Activated naive CD8-positive, alpha-beta T cell treated with anti-CD3 and anti-CD28 coated beads, Interleukin-2, amount 10 ng/mL, durations not matched to agents 7 days and 5 days (primary cell): ENCODE measurements at regions not wholly inside any gene's neighbourhood (a gene's known extent, or its start where the extent isn't known, plus 50 kb on each side); places are given as distances from the start of the nearest gene placed in this dataset.
"Not testable (repeated sequence)": the region's sequence is repeated elsewhere in the genome, so short reads cannot be mapped to it uniquely, and the experiment has no call there.

ENCODE experiments used
- ATAC-seq: fragments of 150-1000 bp; cut with Tn5 transposase; one replicate; pipeline ENCODE4 v1.10.0; 2021; ENCODE audit warnings: low read depth, moderate library complexity
- POLR2A ChIA-PET: fragments of 350-600 bp; sonication (Branson Sonifier 250); formaldehyde crosslinking; loops from one replicate; lab custom pipeline; 2021; ENCODE audit warnings: antibody characterized with exemption; lab: Charles Lee
- DNase-seq: peaks from one replicate; pipeline ENCODE4 v3.0.0; 2021
- H3K27ac Mint-ChIP-seq: one replicate; pipeline ENCODE4 v1.8.0; 2022; ENCODE audit warnings: mild to moderate bottlenecking, mixed read lengths
- H3K27me3 Mint-ChIP-seq: one replicate; pipeline ENCODE4 v1.8.0; 2022; ENCODE audit warnings: mild to moderate bottlenecking, moderate library complexity, mixed read lengths
- H3K36me3 Mint-ChIP-seq: one replicate; pipeline ENCODE4 v1.8.0; 2021; ENCODE audit warnings: mild to moderate bottlenecking, mixed read lengths
- H3K4me1 Mint-ChIP-seq: one replicate; pipeline ENCODE4 v1.8.0; 2021; ENCODE audit warnings: mixed read lengths
- H3K4me3 Mint-ChIP-seq: one replicate; pipeline ENCODE4 v1.8.0; 2022; ENCODE audit warnings: mild to moderate bottlenecking, moderate library complexity, mixed read lengths
- H3K9me3 Mint-ChIP-seq: one replicate; pipeline ENCODE4 v1.8.0; 2021; ENCODE audit warnings: mixed read lengths

DNA sequence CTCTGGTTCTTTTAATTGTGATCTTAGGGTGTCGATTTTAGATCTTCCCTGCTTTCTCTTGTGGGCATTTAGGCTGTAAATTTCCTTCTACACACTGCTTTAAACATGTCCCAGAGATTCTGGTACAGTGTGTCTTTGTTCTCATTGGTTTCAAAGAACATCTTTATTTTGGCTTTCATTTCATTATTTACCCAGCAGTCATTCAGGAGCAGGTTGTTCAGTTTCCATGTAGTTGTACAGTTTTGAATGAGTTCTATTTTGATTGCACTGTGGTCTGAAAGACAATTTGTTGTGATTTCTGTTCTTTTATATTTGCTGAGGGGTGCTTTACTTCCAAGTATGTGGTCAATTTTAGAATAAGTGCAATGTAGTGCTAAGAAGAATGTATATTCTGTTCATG, 423.8 kb downstream of the PIK3C3 start:
- H3K36me3 Mint-ChIP-seq, H3K4me1 Mint-ChIP-seq, POLR2A ChIA-PET, H3K27ac Mint-ChIP-seq, H3K9me3 Mint-ChIP-seq, DNase-seq, ATAC-seq, H3K4me3 Mint-ChIP-seq, H3K27me3 Mint-ChIP-seq: not testable (repeated sequence)

DNA sequence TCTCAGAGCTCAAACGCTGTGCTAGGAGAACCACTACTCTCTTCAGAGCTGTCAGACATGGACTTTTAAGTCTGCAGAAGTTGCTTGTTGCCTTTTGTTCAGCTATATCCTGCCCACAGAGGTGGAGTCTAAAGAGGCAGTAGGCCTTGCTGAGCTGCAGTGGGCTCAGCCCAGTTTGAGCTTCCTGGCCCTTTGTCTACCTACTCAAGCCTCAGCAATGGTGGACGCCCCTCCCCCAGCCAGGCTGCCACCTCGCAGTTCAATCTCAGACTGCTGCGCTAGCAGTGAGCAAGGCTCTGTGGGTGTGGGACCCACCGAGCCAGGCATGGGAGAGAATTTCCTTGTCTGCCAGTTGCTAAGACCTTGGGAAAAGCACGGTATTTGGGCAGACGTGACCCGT, 426.2 kb downstream of the PIK3C3 start:
- H3K9me3 Mint-ChIP-seq, H3K36me3 Mint-ChIP-seq, H3K27ac Mint-ChIP-seq, ATAC-seq, POLR2A ChIA-PET, DNase-seq, H3K4me1 Mint-ChIP-seq, H3K27me3 Mint-ChIP-seq, H3K4me3 Mint-ChIP-seq: not testable (repeated sequence)

DNA sequence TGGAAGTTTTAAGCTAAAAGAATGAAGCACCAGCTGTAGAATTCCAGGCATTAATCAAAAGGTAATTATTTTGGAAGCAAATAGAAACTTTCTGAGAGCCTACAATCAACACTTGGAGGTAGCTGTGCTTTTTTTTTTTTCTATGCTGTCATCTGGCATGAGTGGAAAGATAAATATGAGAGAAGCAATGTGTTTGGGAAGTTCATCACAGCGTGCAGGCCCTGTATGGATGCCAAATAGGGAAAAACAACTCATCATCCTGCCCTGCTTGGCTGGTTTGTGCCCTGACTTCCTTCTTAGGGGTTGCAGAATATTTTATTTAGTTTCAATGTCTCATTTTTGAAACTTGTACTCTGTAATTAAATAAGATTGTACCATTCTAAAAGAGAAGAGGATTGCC, 437.4 kb downstream of the PIK3C3 start:
- Mint-ChIP-seq H3K9me3 (peaks cover 2% of the 10 kb centered on the region), H3K36me3 (no peaks in the 10 kb centered on the region), H3K27ac (no peak overlapping the region), H3K4me3 (no peak overlapping the region), H3K27me3 (no peaks in the 10 kb centered on the region), H3K4me1 (no peaks in the 10 kb centered on the region)
- ATAC-seq (no peak), DNase-seq (no peak)
- POLR2A ChIA-PET = no interaction called here

DNA sequence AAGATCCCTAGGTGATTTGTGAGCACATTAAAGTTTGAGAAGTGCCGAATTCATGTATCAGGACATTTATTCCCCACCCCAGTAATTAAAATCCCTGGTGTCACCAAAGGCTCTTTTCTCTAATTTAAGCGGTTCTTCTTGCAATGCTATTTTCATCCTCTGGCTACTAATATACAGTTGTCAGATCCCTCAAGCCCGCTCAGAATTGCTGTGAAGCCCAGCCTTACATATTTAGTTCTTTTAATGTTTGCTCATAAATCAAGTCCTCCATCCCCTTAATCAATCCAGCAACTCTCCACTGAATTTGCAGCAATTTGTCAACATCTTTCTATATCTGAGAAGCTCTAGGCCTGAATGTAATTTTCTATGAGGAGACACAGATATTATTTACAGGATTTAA, 437.9 kb downstream of the PIK3C3 start:
- H3K9me3 Mint-ChIP-seq = peaks cover 2% of the 10 kb centered on the region
- no peaks in the 10 kb centered on the region for H3K4me1 Mint-ChIP-seq
- POLR2A ChIA-PET = no interaction called here
- no peak overlapping the region for H3K4me3 Mint-ChIP-seq
- no peaks in the 10 kb centered on the region for H3K27me3 Mint-ChIP-seq
- H3K27ac Mint-ChIP-seq = no peak overlapping the region
- DNase-seq (no peak), ATAC-seq (no peak)
- H3K36me3 Mint-ChIP-seq = no peaks in the 10 kb centered on the region

DNA sequence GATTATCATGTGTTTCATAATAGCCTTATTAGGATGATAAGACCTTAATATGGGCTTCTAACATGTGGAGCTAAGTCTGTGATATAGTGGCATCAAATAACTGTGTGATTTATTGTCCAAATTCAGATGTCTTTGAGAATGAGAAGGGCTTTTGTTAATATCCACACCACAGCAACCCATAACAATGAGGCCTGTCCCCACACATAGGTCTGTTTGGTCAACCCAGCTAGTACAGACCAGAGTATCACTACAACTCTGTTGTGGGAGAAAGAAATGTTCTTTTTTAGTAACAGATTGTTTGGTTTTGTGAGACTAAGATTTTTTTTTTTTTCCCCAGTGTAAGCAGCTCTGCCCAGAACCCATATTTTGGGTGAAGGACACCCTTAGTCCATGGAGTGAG, 439.2 kb downstream of the PIK3C3 start:
- Mint-ChIP-seq H3K9me3 (no peaks in the 10 kb centered on the region), H3K27me3 (no peaks in the 10 kb centered on the region), H3K4me3 (no peak overlapping the region), H3K27ac (no peak overlapping the region), H3K4me1 (no peaks in the 10 kb centered on the region), H3K36me3 (no peaks in the 10 kb centered on the region)
- DNase-seq (no peak), ATAC-seq (no peak)
- POLR2A ChIA-PET = no interaction called here

DNA sequence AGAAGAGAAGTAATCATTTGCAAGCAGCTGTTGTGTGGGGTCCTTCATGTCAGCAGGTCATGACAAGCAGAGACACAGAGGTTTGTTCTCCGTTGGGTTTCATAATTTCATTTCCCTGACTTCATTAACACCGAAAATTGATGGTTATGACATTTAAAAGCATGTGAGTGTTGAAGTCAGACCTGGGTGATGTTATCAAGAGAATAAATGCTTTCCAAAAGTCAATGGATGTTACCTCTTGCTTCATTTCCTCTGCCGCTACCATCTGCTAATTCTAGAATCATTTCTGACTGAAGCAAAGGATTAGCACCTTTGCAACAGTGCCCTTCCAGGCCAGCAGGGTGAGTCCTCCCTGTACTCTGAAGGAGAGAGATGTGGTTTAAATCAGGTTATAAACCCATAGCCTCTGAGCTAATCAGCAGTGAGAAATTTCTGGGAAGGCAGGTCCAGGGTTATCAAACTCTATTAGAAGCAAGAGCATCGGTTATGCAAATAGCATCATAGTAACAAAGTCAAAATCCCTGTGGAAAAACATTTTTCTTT, 446.2 kb downstream of the PIK3C3 start:
- POLR2A ChIA-PET = no interaction called here
- Mint-ChIP-seq H3K27ac (no peak overlapping the region), H3K4me3 (no peak overlapping the region), H3K36me3 (no peaks in the 10 kb centered on the region), H3K4me1 (no peaks in the 10 kb centered on the region), H3K27me3 (no peaks in the 10 kb centered on the region), H3K9me3 (no peaks in the 10 kb centered on the region)
- DNase-seq = no peak
- ATAC-seq = no peak

DNA sequence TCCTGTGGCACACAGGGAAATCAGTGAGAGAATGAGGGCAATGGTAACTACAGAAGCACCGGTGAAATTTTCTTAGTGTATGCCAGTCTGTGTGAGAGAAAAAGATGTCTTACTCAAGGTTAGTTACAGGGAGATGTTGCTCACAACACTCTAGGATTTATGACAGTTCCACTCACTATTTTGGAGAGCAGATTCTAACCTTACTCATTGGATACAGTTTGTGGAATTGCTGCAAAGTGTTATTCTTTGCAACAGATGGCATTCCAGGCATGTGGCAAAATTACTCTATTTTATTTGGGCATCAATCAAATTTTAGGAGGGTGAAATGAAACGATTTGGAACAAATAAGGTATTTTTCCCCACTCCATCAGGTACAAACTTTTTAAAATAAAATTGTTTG, 449.1 kb downstream of the PIK3C3 start:
- DNase-seq (no peak), ATAC-seq (no peak)
- POLR2A ChIA-PET = no interaction called here
- Mint-ChIP-seq H3K4me1 (no peaks in the 10 kb centered on the region), H3K9me3 (peaks cover 3% of the 10 kb centered on the region), H3K4me3 (no peak overlapping the region), H3K27me3 (no peaks in the 10 kb centered on the region), H3K27ac (no peak overlapping the region), H3K36me3 (no peaks in the 10 kb centered on the region)

DNA sequence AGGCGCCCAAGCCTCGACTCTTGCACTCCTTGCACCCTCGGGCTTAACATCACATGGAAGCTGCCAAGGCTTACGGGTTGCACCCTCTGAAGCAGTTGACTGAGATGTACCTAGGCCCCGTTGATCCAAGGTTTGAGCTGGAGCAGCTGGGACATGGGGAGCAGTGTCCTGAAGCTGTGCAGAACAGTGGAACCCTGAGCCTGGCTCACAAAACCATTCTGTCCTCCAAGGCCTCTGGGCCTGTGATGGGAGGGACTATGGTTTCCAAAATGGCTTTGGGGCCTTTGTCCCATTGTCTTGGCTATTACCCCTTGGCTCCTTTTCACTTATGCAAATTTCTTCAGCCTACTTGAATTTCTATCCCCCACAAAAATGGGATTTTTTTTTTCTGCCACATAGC, 454.0 kb downstream of the PIK3C3 start:
- Mint-ChIP-seq H3K27me3 (no peaks in the 10 kb centered on the region), H3K27ac (no peak overlapping the region), H3K4me1 (no peaks in the 10 kb centered on the region), H3K9me3 (peaks cover 9% of the 10 kb centered on the region), H3K36me3 (no peaks in the 10 kb centered on the region), H3K4me3 (no peak overlapping the region)
- ATAC-seq = no peak
- POLR2A ChIA-PET = no interaction called here
- DNase-seq = no peak

DNA sequence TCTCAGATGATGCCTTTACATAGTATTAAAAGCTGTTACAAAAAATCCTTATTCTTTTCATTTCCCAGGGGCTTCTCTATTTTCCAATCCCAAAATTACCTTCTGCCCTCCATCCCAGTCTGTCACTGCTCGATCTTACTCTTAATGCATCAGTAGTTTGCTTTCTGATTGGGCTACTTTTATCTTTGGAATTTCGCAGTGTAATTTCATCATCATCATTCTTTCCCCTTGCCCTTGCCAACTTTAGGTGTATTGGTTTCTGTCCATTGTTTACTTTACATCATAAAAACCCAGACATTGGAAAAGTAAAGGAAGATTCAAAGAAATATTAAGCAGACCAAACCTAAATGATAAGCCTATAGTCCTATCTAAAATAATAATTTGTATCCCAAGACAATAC, 457.2 kb downstream of the PIK3C3 start:
- POLR2A ChIA-PET = no interaction called here
- ATAC-seq (no peak), DNase-seq (no peak)
- H3K36me3 Mint-ChIP-seq = no peaks in the 10 kb centered on the region
- H3K27ac Mint-ChIP-seq = no peak overlapping the region
- H3K4me3 Mint-ChIP-seq = no peak overlapping the region
- H3K4me1 Mint-ChIP-seq = no peaks in the 10 kb centered on the region
- H3K27me3 Mint-ChIP-seq = no peaks in the 10 kb centered on the region
- peaks cover 9% of the 10 kb centered on the region for H3K9me3 Mint-ChIP-seq

DNA sequence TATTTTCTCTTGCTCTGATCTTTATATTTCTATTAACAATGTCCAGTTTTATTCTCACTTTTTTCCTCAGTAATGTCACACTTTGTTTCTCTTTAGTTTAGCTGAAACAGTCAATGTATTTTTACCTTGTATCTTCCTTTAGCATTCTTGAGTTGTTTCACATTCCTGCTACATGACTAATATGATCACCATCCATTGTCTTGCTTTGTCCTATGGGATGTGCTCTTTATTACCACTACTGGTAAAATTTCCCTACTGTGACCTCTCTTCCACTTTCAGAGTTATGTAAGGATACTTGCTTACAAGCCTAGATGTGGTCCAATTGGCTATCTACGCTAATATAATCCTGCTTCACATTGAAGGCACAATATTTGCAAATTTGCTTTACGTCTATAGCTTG, 457.9 kb downstream of the PIK3C3 start:
- Mint-ChIP-seq H3K27ac (no peak overlapping the region), H3K4me1 (no peaks in the 10 kb centered on the region), H3K36me3 (no peaks in the 10 kb centered on the region), H3K27me3 (no peaks in the 10 kb centered on the region), H3K9me3 (peaks cover 6% of the 10 kb centered on the region), H3K4me3 (no peak overlapping the region)
- ATAC-seq (no peak), DNase-seq (no peak)
- POLR2A ChIA-PET = no interaction called here

DNA sequence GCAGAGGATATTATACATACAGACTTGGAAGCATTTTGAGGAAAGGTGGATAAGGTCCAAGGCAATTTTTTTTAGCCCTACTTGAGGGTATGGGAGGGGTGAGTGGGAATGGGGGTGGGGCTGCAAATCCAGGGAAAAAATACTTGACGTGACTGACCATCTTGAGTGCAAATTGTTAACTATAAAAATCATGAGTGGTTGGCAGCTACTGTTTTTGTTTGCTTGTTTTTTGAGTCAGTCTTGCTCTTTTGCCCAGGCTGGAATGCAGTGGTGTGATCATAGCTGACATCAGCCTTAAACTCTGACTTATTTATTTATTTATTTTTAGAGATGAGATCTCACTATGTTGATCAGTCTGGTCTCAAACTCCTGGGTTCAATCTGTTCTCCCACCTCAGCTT, 458.8 kb downstream of the PIK3C3 start:
- H3K4me1 Mint-ChIP-seq = no peaks in the 10 kb centered on the region
- POLR2A ChIA-PET = no interaction called here
- DNase-seq (no peak), ATAC-seq (no peak)
- H3K27ac Mint-ChIP-seq = no peak overlapping the region
- H3K36me3 Mint-ChIP-seq = no peaks in the 10 kb centered on the region
- peaks cover 6% of the 10 kb centered on the region for H3K9me3 Mint-ChIP-seq
- H3K4me3 Mint-ChIP-seq = no peak overlapping the region
- no peaks in the 10 kb centered on the region for H3K27me3 Mint-ChIP-seq

DNA sequence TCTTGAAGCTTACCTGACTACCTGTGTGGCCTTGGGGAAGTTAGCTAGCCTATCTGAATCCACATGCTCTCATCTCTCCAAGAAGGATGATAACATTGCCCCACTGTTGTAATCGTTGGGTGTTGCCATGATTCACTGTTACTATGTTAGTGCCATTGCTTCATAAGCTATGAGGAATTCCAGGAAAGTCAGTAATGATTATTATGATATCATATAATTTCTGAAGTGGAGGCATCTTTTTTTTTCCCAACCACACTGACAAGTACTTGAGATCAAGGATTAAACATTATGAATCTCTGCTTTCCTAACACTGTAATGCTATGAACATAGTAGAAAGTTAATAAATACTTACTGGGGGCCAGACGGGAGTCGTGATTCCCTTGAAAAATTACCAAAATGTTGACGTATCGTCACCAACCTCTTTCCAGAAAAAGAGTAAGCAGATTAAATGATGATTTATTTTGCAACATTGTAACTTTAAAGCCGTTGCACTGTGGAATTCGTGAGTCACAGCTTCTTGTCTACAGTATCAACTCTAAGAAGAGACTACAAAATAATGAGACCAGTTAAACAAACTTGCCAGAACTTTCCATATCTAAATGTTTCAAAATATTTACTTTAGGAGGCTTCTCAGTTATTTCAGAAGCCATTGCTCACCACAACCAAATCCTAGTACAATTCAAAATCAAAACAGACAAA, 459.9 kb downstream of the PIK3C3 start:
- Mint-ChIP-seq H3K4me3 (no peak overlapping the region), H3K27me3 (no peaks in the 10 kb centered on the region), H3K27ac (no peak overlapping the region), H3K36me3 (no peaks in the 10 kb centered on the region), H3K9me3 (no peaks in the 10 kb centered on the region), H3K4me1 (no peaks in the 10 kb centered on the region)
- DNase-seq = no peak
- POLR2A ChIA-PET = no interaction called here
- no peak for ATAC-seq

DNA sequence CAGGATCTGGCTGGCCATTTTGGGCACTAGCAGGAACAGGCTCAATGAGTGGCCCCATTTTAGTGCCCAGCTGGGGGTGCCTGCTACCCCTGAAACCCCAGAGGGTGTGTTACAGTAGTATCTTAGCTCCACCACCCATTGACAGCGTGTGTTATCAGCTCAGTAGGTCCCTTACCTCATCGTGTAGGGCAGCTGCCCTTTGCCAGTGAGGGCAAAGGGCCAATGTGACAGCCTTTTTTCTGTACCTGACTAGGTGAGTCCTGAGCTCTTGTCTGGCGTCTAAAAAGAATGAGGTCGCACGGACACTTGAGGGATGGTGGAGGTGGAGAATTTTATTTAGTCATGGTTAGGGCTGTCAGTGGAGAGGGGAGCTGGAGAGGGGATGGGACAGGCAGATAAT, 462.2 kb downstream of the PIK3C3 start:
- H3K4me3 Mint-ChIP-seq = no peak overlapping the region
- H3K27ac Mint-ChIP-seq = no peak overlapping the region
- H3K4me1 Mint-ChIP-seq = no peaks in the 10 kb centered on the region
- H3K9me3 Mint-ChIP-seq = no peaks in the 10 kb centered on the region
- POLR2A ChIA-PET = no interaction called here
- H3K27me3 Mint-ChIP-seq = no peaks in the 10 kb centered on the region
- no peaks in the 10 kb centered on the region for H3K36me3 Mint-ChIP-seq
- ATAC-seq (no peak), DNase-seq (no peak)

DNA sequence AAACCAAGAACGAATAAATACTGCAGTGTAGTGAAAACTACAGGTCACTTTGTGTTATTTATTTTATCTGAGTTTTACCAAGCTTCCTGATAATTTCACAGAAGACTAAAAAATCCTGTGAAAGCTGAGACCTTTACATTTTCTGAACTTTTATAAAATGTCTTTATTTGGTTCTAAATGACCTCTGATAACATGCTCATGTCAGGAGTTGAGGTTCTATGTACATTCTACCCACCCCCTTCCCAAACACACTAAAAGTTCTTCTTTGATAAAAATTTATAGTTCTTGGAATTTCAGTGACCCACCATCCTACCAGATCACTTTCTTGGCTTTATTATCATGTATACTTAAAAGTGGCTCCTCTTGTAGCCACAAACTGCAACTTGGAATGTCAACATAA, 463.1 kb downstream of the PIK3C3 start:
- DNase-seq = no peak

More for the DNA sequence above, 463.1 kb downstream of the PIK3C3 start:
- POLR2A ChIA-PET = no interaction called here
- no peak overlapping the region for H3K27ac Mint-ChIP-seq
- no peaks in the 10 kb centered on the region for H3K4me1 Mint-ChIP-seq
- no peaks in the 10 kb centered on the region for H3K36me3 Mint-ChIP-seq
- no peaks in the 10 kb centered on the region for H3K9me3 Mint-ChIP-seq
- H3K4me3 Mint-ChIP-seq = no peak overlapping the region
- no peak for ATAC-seq
- no peaks in the 10 kb centered on the region for H3K27me3 Mint-ChIP-seq
